ENCODE measurements at regions not wholly inside any gene's neighbourhood (a gene's known extent, or its start where the extent isn't known, plus 50 kb on each side); places are given as distances from the start of the nearest gene placed in this dataset.

- ATAC-seq: peak; percentile 60
- Histone ChIP-seq H3K4me1 (ENCODE audit: insufficient read depth, low read length) (peaks cover 32% of the 10 kb centered on the region), H3K4me3 (replicated peaks in 1 of 3; ENCODE audit: insufficient read depth in 1 of 3, low read depth in 2 of 3, low read length in 3 of 3) (peak overlapping the region; percentile 54 to 63 (median 61)), H3K9me3 (ENCODE audit: low read length) (no peaks in the 10 kb centered on the region), H3K9ac (ENCODE audit: insufficient read depth, low read depth, low read length) (no peak overlapping the region; the same call in 1 of the 2 replicates), H3K27ac (ENCODE audit: extremely low read length, insufficient read depth, low read length) (no peak overlapping the region), H4K20me1 (ENCODE audit: insufficient read depth, low read length) (no peaks in the 10 kb centered on the region), H3K36me3 (replicated peaks in 1 of 2; ENCODE audit: control insufficient read depth in 1 of 2, insufficient read depth in 2 of 2, low read length in 2 of 2) (no peaks in the 10 kb centered on the region), H3K27me3 (ENCODE audit: control insufficient read depth in 1 of 2, insufficient read depth in 2 of 2, low read length in 2 of 2) (no peaks in the 10 kb centered on the region), H2AFZ (ENCODE audit: low read length) (no peak overlapping the region), H3K4me2 (ENCODE audit: low read depth, low read length) (peak overlapping the region; percentile 68), H3K79me2 (ENCODE audit: insufficient read depth, low read length) (no peaks in the 10 kb centered on the region)
- DNase-seq (ENCODE audit: low spot score): no peak
- CTCF ChIA-PET (ENCODE audit: low intra/inter-chr PET ratio, low total read pairs): no interaction called here
- POLR2A ChIA-PET: no interaction called here
- in situ Hi-C loops (cut with HindIII; ENCODE audit: extremely low pct_ligation_motif_present, low pct_unique_long_range_greater_than_20kb) (no loop called here), intact Hi-C loops (cut with micrococcal nuclease; ENCODE audit: unreplicated experiment) (loop anchor here (10.0 kb wide), 2 partner anchors 102 to 192 kb away; no protein-coding TSS in a partner anchor)
- WGBS (ENCODE audit: low lambda C conversion rate): 1% methylated on average over 5 of the region's 5 CpGs
- no peak for TF ChIP-seq JUNB (CRISPR knock-in tag; IDR thresholded peaks at IDR 0.05; ENCODE audit: borderline replicate concordance)
- no peak for TF ChIP-seq ZIK1 (CRISPR knock-in tag; IDR thresholded peaks at IDR 0.05; ENCODE audit: borderline replicate concordance, low read depth)
- TF ChIP-seq ZSCAN25 (CRISPR knock-in tag; IDR thresholded peaks at IDR 0.05): 0 out of 2 replicates have a peak, but pooled peaks have one; percentile 30
- no peak for TF ChIP-seq FOXC1 (CRISPR knock-in tag; IDR thresholded peaks at IDR 0.05; ENCODE audit: borderline replicate concordance)
- TF ChIP-seq SETDB1 (CRISPR knock-in tag; IDR thresholded peaks at IDR 0.05; ENCODE audit: borderline replicate concordance): no peak
- BruUV-seq (replicated peaks): no TSS peak
- FAIRE-seq: no peak
These were observed 223.7 kb upstream of the SYNCRIP start for GRCh38 chr6:85866370-85866730.

- Histone ChIP-seq H3K27ac (ENCODE audit: extremely low read length, insufficient read depth, low read length) (no peak overlapping the region), H4K20me1 (ENCODE audit: insufficient read depth, low read length) (no peaks in the 10 kb centered on the region), H2AFZ (ENCODE audit: low read length) (no peak overlapping the region), H3K9ac (ENCODE audit: insufficient read depth, low read depth, low read length) (peak overlapping the region; percentile 52), H3K4me3 (replicated peaks in 1 of 3; ENCODE audit: insufficient read depth in 1 of 3, low read depth in 2 of 3, low read length in 3 of 3) (peak overlapping the region; percentile 54 to 63 (median 61)), H3K4me1 (ENCODE audit: insufficient read depth, low read length) (peaks cover 32% of the 10 kb centered on the region), H3K36me3 (replicated peaks in 1 of 2; ENCODE audit: control insufficient read depth in 1 of 2, insufficient read depth in 2 of 2, low read length in 2 of 2) (no peaks in the 10 kb centered on the region), H3K27me3 (ENCODE audit: control insufficient read depth in 1 of 2, insufficient read depth in 2 of 2, low read length in 2 of 2) (no peaks in the 10 kb centered on the region), H3K79me2 (ENCODE audit: insufficient read depth, low read length) (no peaks in the 10 kb centered on the region), H3K9me3 (ENCODE audit: low read length) (no peaks in the 10 kb centered on the region), H3K4me2 (ENCODE audit: low read depth, low read length) (peak overlapping the region; percentile 68)
- FAIRE-seq: no peak
- ChIA-PET CTCF (ENCODE audit: low intra/inter-chr PET ratio, low total read pairs) (no interaction called here), POLR2A (no interaction called here)
- intact Hi-C loops (cut with micrococcal nuclease; ENCODE audit: unreplicated experiment) (loop anchor here (10.0 kb wide), 2 partner anchors 101 to 191 kb away; no protein-coding TSS in a partner anchor), in situ Hi-C loops (cut with HindIII; ENCODE audit: extremely low pct_ligation_motif_present, low pct_unique_long_range_greater_than_20kb) (no loop called here)
- WGBS (ENCODE audit: low lambda C conversion rate): 6% methylated on average over 8 of the region's 8 CpGs
- ATAC-seq: peak; percentile 71
- BruUV-seq (replicated peaks): no TSS peak
- peak; percentile 74 for DNase-seq (ENCODE audit: low spot score)
- TF ChIP-seq ZNF615 (CRISPR knock-in tag; IDR thresholded peaks at IDR 0.05; ENCODE audit: borderline replicate concordance): no peak
- TF ChIP-seq, protein P1, sequence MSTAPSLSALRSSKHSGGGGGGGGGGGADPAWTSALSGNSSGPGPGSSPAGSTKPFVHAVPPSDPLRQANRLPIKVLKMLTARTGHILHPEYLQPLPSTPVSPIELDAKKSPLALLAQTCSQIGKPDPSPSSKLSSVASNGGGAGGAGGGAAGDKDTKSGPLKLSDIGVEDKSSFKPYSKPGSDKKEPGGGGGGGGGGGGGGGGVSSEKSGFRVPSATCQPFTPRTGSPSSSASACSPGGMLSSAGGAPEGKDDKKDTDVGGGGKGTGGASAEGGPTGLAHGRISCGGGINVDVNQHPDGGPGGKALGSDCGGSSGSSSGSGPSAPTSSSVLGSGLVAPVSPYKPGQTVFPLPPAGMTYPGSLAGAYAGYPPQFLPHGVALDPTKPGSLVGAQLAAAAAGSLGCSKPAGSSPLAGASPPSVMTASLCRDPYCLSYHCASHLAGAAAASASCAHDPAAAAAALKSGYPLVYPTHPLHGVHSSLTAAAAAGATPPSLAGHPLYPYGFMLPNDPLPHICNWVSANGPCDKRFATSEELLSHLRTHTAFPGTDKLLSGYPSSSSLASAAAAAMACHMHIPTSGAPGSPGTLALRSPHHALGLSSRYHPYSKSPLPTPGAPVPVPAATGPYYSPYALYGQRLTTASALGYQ (CRISPR knock-in tag; IDR thresholded peaks at IDR 0.05): no peak
- TF ChIP-seq ZC3H13 (CRISPR knock-in tag; IDR thresholded peaks at IDR 0.05): no peak
- no peak for TF ChIP-seq SATB2 (CRISPR knock-in tag; IDR thresholded peaks at IDR 0.05)
- TF ChIP-seq GTF2F1 (IDR thresholded peaks at IDR 0.05; ENCODE audit: low read length): no peak
- no peak for TF ChIP-seq CREB1 (IDR thresholded peaks at IDR 0.05)
- no peak for TF ChIP-seq CREB1 (CRISPR knock-in tag; IDR thresholded peaks at IDR 0.05)
- TF ChIP-seq FOSL2 (CRISPR knock-in tag; IDR thresholded peaks at IDR 0.05): peak; percentile 82
- no peak for TF ChIP-seq POLR2G (IDR thresholded peaks at IDR 0.05; ENCODE audit: low read depth, low read length)
- peak; percentile 28; the same call in 1 of the 2 replicates for TF ChIP-seq FOSL1 (CRISPR knock-in tag; IDR thresholded peaks at IDR 0.05; ENCODE audit: borderline replicate concordance)
- TF ChIP-seq ZNF414 (CRISPR knock-in tag; IDR thresholded peaks at IDR 0.05): no peak
- TF ChIP-seq EEA1 (CRISPR knock-in tag; IDR thresholded peaks at IDR 0.05; ENCODE audit: borderline replicate concordance): no peak
These were observed 223.0 kb upstream of the SYNCRIP start for GRCh38 chr6:85865420-85866369.
